ENCODE measurements at regions not wholly inside any gene's neighbourhood (a gene's known extent, or its start where the extent isn't known, plus 50 kb on each side); places are given as distances from the start of the nearest gene placed in this dataset.
A peak's percentile ranks its signal among the peaks of the same experiment; 100 is the strongest.

- DNase-seq = peak in 2 of 56 donors; percentile 0 to 1
These were observed 172.7 kb upstream of the SERPINE2 start for GRCh38 chr2:224211791-224212190.

GRCh38 chr2:224211181-224211480 is 172.0 kb upstream of the SERPINE2 start:
- no peak for DNase-seq

GRCh38 chr2:224210286-224211180 is 171.4 kb upstream of the SERPINE2 start:
- DNase-seq = no peak

DNA sequence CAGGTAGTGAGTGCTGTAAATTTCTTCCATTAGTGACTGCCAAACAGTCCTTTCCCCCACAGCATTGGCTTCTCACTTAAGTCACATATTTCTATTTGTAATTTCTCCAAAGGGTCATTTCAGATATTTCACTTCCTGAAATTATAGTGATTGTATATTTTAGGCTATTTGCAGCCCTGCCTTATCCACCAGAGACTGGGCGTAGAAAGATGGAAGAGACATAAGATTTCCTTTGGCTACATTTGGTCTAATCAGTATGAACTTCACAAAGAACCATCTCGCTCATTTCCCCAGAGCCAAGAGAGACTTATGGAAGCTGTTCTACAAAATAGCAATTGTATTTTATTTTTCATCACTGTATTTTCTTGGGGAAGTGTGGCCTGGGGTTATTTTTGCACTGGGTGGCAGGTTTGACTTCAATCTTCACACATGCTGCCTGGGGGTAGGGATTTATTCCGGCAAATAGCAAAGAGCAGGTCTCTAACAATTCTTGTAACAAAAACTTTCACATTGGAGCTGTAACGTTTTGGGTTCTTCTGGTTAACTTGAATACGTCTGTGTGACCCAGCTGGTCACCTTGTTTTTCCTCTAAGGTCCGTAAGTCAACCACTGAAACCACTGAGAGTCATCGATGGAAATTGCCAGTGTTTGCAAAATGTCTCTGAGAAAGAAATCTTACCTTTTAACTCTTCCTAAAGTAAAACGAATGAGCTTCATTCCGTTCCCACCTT is 170.6 kb upstream of the SERPINE2 start:
- DNase-seq = no peak

GRCh38 chr2:224208443-224208842 is 169.4 kb upstream of the SERPINE2 start:
- DNase-seq = no peak

GRCh38 chr2:224208007-224208406 is 168.9 kb upstream of the SERPINE2 start:
- DNase-seq = no peak

DNA sequence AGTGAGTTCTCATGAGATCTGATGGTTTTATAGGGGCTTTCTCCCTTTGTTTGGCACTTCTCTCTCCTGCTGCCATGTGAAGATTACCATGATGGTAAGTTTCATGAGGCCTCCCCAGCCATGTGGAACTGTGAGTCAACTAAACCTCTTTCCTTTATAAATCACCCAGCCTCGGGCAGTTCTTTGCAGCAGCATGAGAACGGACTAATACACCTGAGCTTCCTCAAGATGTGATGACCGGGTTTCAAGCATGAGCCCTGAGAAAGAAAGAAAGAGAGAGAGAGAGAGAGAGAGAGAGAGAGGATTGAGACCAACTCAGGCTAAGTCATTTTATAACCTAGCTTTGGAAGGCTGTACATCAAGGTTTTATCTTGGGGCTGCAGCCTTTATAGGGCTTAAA is 167.7 kb upstream of the SERPINE2 start:
- DNase-seq = no peak

DNA sequence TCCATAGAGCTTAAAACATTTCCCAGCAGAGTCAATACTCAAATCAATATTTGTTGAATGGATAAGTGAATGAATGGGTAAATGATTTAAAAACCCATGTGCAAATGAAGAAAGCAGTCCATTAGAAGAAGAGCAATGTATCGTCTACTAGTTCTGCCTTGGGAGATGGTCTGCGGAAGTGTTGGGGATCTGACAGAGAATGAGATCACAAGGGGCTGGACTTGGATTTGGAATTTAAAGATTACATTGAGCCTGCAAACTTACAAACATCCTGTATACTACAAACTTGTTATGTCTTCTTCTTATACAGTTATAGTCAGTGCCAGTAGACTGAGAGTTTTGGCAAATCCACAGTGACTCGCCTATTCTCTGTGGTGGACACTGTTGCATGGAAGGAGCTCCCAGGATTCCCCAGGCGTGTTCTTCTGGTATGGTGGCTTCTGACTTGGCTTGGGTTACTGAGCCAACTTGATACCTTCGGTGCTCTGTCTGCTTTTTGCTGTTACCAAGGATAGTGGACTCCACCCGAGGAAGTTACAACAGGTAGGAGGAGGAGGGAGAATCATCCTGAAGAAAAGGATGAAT is 163.3 kb upstream of the SERPINE2 start:
- DNase-seq = no peak

- DNase-seq = no peak
These were observed 159.3 kb upstream of the SERPINE2 start for GRCh38 chr2:224198436-224198835.

DNA sequence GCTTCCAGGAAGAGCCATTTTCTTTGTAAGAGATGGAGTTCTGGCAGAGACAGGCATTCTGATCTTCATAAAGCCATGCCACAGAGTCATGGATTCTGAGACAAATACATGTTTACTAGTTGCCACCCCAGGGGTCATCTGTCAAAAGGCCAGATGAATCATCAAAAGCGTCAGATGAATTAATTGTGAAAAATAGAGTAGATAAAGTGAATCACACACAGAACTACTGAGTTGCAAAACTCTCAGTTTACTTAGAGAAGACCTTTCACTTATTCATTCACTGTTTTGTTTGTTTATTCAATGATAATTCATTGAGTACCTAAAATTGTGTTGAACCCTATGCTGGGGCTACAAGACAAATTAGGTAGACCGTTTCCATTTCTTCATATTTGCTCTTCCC is 157.7 kb upstream of the SERPINE2 start:
- no peak for DNase-seq

DNA sequence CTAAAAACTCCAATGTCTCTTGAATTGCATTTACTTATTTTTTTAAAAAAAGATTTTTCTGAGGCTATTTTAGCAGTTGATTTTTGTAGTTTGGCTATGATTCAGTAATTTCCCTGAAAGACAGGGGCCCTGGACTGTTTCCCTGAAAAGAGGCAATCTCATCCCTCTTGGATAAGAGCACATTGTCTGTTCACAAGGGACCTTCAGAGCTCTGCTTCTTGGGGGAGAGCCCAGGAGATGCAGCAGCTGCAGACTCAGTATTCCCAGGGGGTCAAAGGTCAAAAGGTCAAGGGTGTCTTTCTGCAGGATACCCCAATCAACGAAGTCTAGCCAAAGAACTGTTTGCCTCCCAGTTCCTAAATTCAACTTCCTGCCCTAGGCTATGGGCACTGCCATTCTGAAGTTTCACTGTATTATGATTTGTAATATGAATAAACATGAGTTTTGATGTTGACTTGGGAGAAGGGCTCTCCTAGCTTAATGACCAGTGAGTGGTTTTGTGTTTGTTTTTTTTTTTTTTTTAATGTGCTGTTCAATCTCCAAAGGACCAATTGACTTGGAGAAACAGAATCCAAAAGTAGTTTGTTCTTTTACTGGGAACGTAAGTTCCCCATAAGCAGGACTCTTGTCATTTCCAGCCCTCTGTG is 157.0 kb upstream of the SERPINE2 start:
- peak in 40 of 56 donors; percentile 3 to 77 (median 43) for DNase-seq

DNA sequence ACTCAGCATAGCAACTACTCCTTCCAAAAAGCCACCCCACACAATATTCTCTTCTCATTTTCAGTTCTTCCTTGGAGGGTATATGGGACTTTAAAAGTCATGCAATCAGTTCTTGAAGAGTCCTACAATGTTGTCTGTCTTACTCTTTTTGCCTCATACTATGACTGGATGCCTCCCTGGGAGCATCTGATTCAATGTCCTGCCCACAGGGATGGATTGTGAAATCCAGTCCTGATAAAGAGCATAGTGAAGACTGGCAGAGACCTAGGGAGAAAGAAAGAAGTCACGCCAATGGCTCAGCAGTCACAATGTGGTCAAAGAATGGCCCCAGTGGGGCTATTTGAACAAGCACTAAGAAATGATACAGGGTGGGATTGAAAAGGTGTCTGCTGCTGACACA is 155.1 kb upstream of the SERPINE2 start:
- no peak for DNase-seq

GRCh38 chr2:224191465-224191864 is 152.4 kb upstream of the SERPINE2 start:
- DNase-seq = no peak

- no peak for DNase-seq
These were observed 151.8 kb upstream of the SERPINE2 start for GRCh38 chr2:224190936-224191270.

GRCh38 chr2:224190234-224190935 is 151.3 kb upstream of the SERPINE2 start:
- no peak for DNase-seq

DNA sequence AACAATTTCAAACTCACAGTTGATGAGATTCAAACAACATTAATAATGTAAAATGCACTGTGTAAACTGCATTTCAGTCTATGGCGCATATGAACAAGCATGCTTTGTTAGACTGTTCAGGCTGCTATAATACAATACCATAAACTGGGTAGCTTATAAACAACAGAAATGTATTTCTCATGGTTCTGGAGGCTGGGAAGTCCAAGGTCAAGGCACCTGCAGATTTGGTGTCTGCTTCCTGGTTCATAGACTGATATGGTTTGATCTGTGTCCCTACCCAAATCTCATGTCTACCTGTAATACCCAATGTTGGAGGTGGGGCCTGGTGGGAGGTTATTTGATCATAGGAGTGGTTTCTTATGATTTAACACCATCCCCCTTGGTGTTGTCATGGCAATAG is 148.1 kb upstream of the SERPINE2 start:
- DNase-seq = no peak

- no peak for DNase-seq
These were observed 146.0 kb upstream of the SERPINE2 start for GRCh38 chr2:224185023-224185601.

DNA sequence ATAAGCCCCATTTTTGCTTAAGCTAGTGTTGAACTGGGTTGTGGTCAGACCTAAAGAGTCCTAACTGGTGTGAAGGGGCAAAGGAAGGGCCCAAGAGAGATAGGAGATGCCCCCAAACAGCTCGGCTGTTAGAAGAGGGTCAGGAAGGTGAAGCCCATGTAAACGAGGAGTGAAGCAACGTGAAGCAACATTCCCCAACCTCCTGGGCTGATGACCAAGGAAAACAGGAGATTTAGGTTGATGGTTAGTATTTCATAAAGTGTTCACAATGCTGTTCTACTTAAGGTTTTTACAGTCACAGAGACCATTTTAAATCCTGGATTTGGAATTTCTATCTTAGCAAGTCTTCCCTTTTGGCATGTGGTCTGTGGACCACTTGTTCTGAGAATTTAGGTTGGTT is 144.0 kb upstream of the SERPINE2 start:
- DNase-seq = no peak

DNA sequence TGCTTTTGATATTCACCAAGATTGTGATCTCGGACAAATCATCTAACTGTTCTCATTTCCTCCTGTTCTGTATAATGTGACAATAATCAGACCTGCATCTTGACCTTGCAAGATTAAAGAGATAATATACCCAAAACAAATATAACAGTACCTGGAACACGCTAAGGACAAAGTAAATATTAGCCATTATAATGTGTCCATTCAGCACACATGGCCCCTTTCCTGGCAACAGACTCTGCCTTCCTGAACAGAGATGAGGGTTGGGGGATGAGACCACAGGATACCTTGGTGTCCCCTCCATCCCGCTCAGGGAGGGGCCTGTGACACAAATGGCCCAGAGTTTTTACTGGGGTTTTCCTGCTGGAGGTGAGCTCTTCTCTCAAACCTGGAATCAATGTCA is 143.4 kb upstream of the SERPINE2 start:
- no peak for DNase-seq

DNA sequence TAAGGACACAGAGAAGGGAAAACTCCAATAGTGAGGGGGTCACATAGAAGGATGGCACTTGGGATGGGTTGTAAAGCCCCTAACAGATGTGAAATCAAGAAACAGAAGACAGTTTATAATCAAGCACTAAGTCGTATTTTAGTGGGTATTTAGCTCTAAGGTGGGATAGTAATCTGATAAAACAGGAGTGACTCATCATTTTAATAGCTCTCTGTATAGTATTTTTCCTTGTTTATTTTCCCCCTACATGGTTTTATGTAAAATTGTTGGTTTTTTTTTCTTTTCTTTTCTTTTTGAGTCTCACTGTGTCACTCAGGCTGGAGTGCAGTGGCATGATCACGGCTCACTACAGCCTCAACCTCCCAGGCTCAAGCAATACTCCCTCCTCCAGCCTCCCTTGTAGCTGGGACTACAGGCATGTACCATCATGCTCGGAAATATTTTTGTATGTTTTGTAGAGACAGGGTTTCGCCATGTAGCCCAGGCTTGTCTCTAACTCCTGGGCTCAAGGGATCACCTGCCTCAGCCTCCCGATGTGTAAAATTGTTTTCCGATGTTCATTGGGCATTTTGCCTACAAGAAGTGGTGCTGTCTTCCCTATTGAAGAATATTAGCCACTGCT is 142.6 kb upstream of the SERPINE2 start:
- no peak for DNase-seq

GRCh38 chr2:224180810-224181209 is 141.7 kb upstream of the SERPINE2 start:
- DNase-seq = no peak
